ENCODE measurements at regions not wholly inside any gene's neighbourhood (a gene's known extent, or its start where the extent isn't known, plus 50 kb on each side); places are given as distances from the start of the nearest gene placed in this dataset.

GRCh38 chr5:2916076-2916682 is 164.7 kb upstream of the IRX2 start:
- TF ChIP-seq CTCF (IDR thresholded peaks at IDR 0.05; ENCODE audit: insufficient read depth, missing control alignments): no peak
- FAIRE-seq (no peak), DNase-seq (ENCODE audit: insufficient read length, low spot score) (no peak)

DNA sequence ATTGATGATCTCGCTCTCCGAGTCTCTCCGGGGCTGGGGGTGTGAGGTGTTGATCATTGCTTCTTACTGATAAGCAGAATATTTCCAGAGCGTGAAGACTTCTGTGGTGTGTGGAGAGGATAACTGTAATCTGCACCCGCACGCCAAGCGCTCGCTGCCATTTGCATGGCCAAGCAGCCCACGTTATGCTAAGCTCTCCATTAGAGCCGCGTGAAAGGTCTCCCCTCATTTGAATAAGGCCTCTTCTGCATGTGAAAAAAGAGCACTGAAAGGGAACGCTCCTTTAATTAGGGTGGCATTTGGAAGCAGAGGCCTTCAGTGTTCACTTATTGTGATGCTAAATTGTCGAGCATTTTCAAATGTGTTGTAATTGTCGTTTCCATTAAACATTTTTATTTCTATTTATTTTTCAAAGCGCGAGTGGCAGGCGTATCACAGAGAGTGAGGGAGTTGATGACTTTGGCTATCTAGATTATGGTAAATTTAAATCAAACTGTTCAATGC is 163.6 kb upstream of the IRX2 start:
- FAIRE-seq (no peak), DNase-seq (ENCODE audit: insufficient read length, low spot score) (no peak)
- TF ChIP-seq CTCF (IDR thresholded peaks at IDR 0.05; ENCODE audit: insufficient read depth, missing control alignments): no peak

DNA sequence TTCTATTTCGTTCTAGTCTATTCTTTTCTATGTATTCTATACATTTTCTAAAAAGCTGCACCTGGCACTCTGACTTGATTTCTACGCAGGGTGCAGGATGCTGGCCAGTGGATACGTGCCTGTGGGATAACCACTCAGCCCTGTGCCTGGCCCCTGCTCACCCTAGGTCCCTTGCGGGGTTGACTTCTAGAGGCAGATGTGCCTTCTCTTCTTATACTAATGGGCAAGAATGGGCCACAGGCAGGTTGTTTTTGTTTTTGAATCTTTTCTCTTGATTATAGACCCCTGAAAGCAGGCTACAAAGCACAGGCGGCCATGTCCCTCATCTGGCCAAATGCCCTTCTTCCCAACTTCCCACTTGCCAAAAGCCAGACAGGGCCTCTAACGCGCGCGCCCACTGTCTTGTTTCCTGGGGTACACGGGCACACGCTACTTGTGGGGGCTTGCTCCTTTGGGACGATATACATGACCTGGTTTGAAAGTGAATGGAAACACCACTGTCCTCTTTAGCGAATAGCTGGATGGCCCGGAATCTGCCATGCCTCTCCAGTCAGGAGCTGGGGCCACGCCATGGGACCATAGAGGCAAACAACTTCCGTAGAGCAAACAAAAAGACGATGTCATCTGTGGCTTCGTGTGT is 162.7 kb upstream of the IRX2 start:
- FAIRE-seq (no peak), DNase-seq (ENCODE audit: insufficient read length, low spot score) (no peak)
- TF ChIP-seq CTCF (IDR thresholded peaks at IDR 0.05; ENCODE audit: insufficient read depth, missing control alignments): no peak

GRCh38 chr5:2913281-2913680 is 161.8 kb upstream of the IRX2 start:
- no peak for DNase-seq (ENCODE audit: insufficient read length, low spot score)
- no peak for FAIRE-seq
- no peak for TF ChIP-seq CTCF (IDR thresholded peaks at IDR 0.05; ENCODE audit: insufficient read depth, missing control alignments)

DNA sequence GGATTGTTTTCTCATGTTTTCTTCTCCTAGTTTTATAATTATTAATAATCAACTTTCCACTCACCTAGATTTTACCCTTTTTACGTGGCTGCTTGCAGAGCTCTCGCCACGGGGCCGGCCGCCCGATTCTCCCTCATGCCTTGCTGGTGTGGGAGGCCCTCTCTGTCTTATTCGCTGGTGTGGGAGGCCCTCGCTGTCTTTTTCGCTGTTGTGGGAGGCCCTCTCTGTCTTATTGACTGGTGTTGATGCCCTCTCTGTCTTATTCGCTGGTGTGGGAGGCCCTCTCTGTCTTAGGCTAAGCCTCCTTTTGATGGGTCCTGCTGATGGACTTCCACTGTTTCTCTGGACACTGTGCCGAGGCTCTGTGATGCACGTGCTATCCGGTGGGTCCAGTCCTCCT is 161.3 kb upstream of the IRX2 start:
- FAIRE-seq (no peak), DNase-seq (ENCODE audit: insufficient read length, low spot score) (no peak)
- no peak for TF ChIP-seq CTCF (IDR thresholded peaks at IDR 0.05; ENCODE audit: insufficient read depth, missing control alignments)

- FAIRE-seq (no peak), DNase-seq (ENCODE audit: insufficient read length, low spot score) (no peak)
Measured at GRCh38 chr5:2910401-2911175, 159.1 kb upstream of the IRX2 start.

More at GRCh38 chr5:2910401-2911175, 159.1 kb upstream of the IRX2 start:
- TF ChIP-seq CTCF (IDR thresholded peaks at IDR 0.05; ENCODE audit: insufficient read depth, missing control alignments): no peak
